ENCODE measurements at regions not wholly inside any gene's neighbourhood (a gene's known extent, or its start where the extent isn't known, plus 50 kb on each side); places are given as distances from the start of the nearest gene placed in this dataset.

- in situ Hi-C loops (cut with MboI): no loop called here
- no peak overlapping the region for H3K4me2 ChIP-seq (ENCODE audit: control insufficient read depth, insufficient read depth)
- ChIA-PET SMC1A (ENCODE audit: uncharacterized antibody, unreplicated experiment) (no interaction called here), RAD21 (ENCODE audit: unreplicated experiment) (no interaction called here), CTCF (no interaction called here), POLR2A (no interaction called here)
- no peaks in the 10 kb centered on the region for H3K36me3 ChIP-seq (ENCODE audit: control insufficient read depth in 2 of 2, insufficient read depth in 2 of 2, low read length in 1 of 2)
- H3K9ac ChIP-seq (ENCODE audit: control insufficient read depth, insufficient read depth, low read length): no peak overlapping the region
- 42% methylated on average over 2 of the region's 2 CpGs for WGBS (ENCODE audit: insufficient coverage, insufficient replicate concordance, low lambda C conversion rate, missing lambda C conversion rate)
- intact Hi-C loops (cut with micrococcal nuclease; ENCODE audit: unreplicated experiment): no loop called here
- no peak for ATAC-seq
- TF ChIP-seq ESRRA (IDR thresholded peaks at IDR 0.05; ENCODE audit: low read length) (no peak), IKZF1 (conservative IDR thresholded peaks at IDR 0.05) (no peak), SPI1 (IDR thresholded peaks at IDR 0.05; ENCODE audit: borderline replicate concordance, insufficient read depth, low read depth, low read length) (no peak), ZZZ3 (IDR thresholded peaks at IDR 0.05; ENCODE audit: control insufficient read depth, insufficient read length, low read depth) (no peak), ZNF274 (IDR thresholded peaks at IDR 0.05; ENCODE audit: insufficient read depth, insufficient read length) (no peak), YY1 (IDR thresholded peaks at IDR 0.05; ENCODE audit: low read depth, low read length) (no peak), HDAC6 (IDR thresholded peaks at IDR 0.05; ENCODE audit: unreplicated experiment) (no peak)
- TF ChIP-seq, protein P1, sequence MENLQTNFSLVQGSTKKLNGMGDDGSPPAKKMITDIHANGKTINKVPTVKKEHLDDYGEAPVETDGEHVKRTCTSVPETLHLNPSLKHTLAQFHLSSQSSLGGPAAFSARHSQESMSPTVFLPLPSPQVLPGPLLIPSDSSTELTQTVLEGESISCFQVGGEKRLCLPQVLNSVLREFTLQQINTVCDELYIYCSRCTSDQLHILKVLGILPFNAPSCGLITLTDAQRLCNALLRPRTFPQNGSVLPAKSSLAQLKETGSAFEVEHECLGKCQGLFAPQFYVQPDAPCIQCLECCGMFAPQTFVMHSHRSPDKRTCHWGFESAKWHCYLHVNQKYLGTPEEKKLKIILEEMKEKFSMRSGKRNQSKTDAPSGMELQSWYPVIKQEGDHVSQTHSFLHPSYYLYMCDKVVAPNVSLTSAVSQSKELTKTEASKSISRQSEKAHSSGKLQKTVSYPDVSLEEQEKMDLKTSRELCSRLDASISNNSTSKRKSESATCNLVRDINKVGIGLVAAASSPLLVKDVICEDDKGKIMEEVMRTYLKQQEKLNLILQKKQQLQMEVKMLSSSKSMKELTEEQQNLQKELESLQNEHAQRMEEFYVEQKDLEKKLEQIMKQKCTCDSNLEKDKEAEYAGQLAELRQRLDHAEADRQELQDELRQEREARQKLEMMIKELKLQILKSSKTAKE (IDR thresholded peaks at IDR 0.05; ENCODE audit: low read depth, poor library complexity, severe bottlenecking): no peak
- TF ChIP-seq, protein P2, sequence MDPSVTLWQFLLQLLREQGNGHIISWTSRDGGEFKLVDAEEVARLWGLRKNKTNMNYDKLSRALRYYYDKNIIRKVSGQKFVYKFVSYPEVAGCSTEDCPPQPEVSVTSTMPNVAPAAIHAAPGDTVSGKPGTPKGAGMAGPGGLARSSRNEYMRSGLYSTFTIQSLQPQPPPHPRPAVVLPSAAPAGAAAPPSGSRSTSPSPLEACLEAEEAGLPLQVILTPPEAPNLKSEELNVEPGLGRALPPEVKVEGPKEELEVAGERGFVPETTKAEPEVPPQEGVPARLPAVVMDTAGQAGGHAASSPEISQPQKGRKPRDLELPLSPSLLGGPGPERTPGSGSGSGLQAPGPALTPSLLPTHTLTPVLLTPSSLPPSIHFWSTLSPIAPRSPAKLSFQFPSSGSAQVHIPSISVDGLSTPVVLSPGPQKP (IDR thresholded peaks at IDR 0.05; ENCODE audit: low read depth, low read length): no peak
- H3K79me2 ChIP-seq (ENCODE audit: control insufficient read depth, insufficient read depth, low read length): no peaks in the 10 kb centered on the region
- no peak overlapping the region for H3K4me3 ChIP-seq
- no peaks in the 10 kb centered on the region for H3K9me3 ChIP-seq (replicated peaks; ENCODE audit: control insufficient read depth, insufficient read depth, low read length)
- no peaks in the 10 kb centered on the region for H4K20me1 ChIP-seq (ENCODE audit: control insufficient read depth, insufficient read depth)
- no peak for DNase-seq (ENCODE audit: low read depth, low spot score)
- no TSS peak for BruUV-seq (replicated peaks)
- H3K27ac ChIP-seq (ENCODE audit: control insufficient read depth, insufficient read depth): no peak overlapping the region
- H3K4me1 ChIP-seq (ENCODE audit: control insufficient read depth, insufficient read depth, low read length): no peaks in the 10 kb centered on the region
- H3K27me3 ChIP-seq (replicated peaks in 1 of 2; ENCODE audit: control insufficient read depth in 2 of 2, insufficient read depth in 2 of 2, low read length in 1 of 2): no peaks in the 10 kb centered on the region
- FAIRE-seq: peak; percentile 18
- no peak overlapping the region for H2AFZ ChIP-seq (ENCODE audit: control insufficient read depth, low read depth, low read length)
Measured at GRCh38 chr6:51257938-51258337, 439.3 kb downstream of the TFAP2B start.

Data from GM12878 (cell line).